ENCODE measurements at regions not wholly inside any gene's neighbourhood (a gene's known extent, or its start where the extent isn't known, plus 50 kb on each side); places are given as distances from the start of the nearest gene placed in this dataset.

GRCh38 chr13:87138866-87139265, 532.3 kb upstream of the SLITRK5 start:
- TF ChIP-seq CTCF (IDR thresholded peaks at IDR 0.05 in 4 of 5, conservative IDR thresholded peaks at IDR 0.05 in 1 of 5) (no peak), POLR2A (IDR thresholded peaks at IDR 0.05) (no peak)
- H3K36me3 ChIP-seq: no peaks in the 10 kb centered on the region
- H3K27me3 ChIP-seq: no peaks in the 10 kb centered on the region
- in situ Hi-C loops (cut with MboI; ENCODE audit: low sequenced_read_pairs in 4 of 4): no loop called here
- H3K4me1 ChIP-seq: no peaks in the 10 kb centered on the region
- no peak for DNase-seq
- ATAC-seq: no peak
- no peaks in the 10 kb centered on the region for H3K9me3 ChIP-seq
- no peak overlapping the region for H3K4me3 ChIP-seq
- intact Hi-C loops (cut with DNase I; ENCODE audit: low total_unique reads): no loop called here
- no peak overlapping the region for H3K27ac ChIP-seq

GRCh38 chr13:87147076-87147475, 524.1 kb upstream of the SLITRK5 start:
- DNase-seq: no peak
- H3K27ac ChIP-seq: no peak overlapping the region
- no peak for ATAC-seq
- no peak for TF ChIP-seq CTCF (IDR thresholded peaks at IDR 0.05 in 4 of 5, conservative IDR thresholded peaks at IDR 0.05 in 1 of 5)
- TF ChIP-seq POLR2A (IDR thresholded peaks at IDR 0.05): no peak
- no peaks in the 10 kb centered on the region for H3K4me1 ChIP-seq
- intact Hi-C loops (cut with DNase I; ENCODE audit: low total_unique reads) (no loop called here), in situ Hi-C loops (cut with MboI; ENCODE audit: low sequenced_read_pairs in 4 of 4) (no loop called here)
- H3K4me3 ChIP-seq: no peak overlapping the region
- H3K36me3 ChIP-seq: no peaks in the 10 kb centered on the region
- H3K27me3 ChIP-seq: no peaks in the 10 kb centered on the region
- H3K9me3 ChIP-seq: no peaks in the 10 kb centered on the region

DNA sequence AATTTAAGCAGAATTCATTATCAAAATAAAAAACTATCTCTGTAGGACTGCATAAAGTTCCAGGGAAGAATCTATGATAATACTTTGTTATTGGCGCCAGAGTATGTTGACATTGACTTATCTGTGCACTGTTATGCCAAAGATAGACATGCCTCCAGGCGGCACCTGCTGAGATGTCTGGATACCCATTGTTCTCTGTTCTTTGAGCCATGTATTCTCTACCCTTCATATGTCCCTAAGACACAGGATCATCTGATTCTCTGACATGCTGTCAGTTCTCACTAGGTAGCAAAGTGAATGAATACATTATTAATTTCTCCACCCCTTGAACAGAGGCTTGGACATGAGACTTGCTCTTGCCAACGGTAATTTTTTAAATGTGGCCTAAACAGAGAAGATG, 517.8 kb upstream of the SLITRK5 start:
- intact Hi-C loops (cut with DNase I; ENCODE audit: low total_unique reads) (no loop called here), in situ Hi-C loops (cut with MboI; ENCODE audit: low sequenced_read_pairs in 4 of 4) (no loop called here)
- H3K4me3 ChIP-seq: no peak overlapping the region
- no peak for TF ChIP-seq CTCF (IDR thresholded peaks at IDR 0.05 in 4 of 5, conservative IDR thresholded peaks at IDR 0.05 in 1 of 5)
- no peak for TF ChIP-seq POLR2A (IDR thresholded peaks at IDR 0.05)
- no peak overlapping the region for H3K27ac ChIP-seq
- no peaks in the 10 kb centered on the region for H3K36me3 ChIP-seq
- no peaks in the 10 kb centered on the region for H3K9me3 ChIP-seq
- no peaks in the 10 kb centered on the region for H3K27me3 ChIP-seq
- DNase-seq: no peak
- no peak for ATAC-seq
- H3K4me1 ChIP-seq: no peaks in the 10 kb centered on the region

- ATAC-seq: no peak
- DNase-seq: no peak
- in situ Hi-C loops (cut with MboI; ENCODE audit: low sequenced_read_pairs in 4 of 4): no loop called here
- Histone ChIP-seq H3K27me3 (no peaks in the 10 kb centered on the region), H3K4me3 (no peak overlapping the region), H3K27ac (no peak overlapping the region), H3K9me3 (no peaks in the 10 kb centered on the region), H3K4me1 (no peaks in the 10 kb centered on the region), H3K36me3 (no peaks in the 10 kb centered on the region)
- TF ChIP-seq POLR2A (IDR thresholded peaks at IDR 0.05) (no peak), CTCF (IDR thresholded peaks at IDR 0.05 in 4 of 5, conservative IDR thresholded peaks at IDR 0.05 in 1 of 5) (no peak)
- intact Hi-C loops (cut with DNase I; ENCODE audit: low total_unique reads): no loop called here
These were observed 504.8 kb upstream of the SLITRK5 start for GRCh38 chr13:87166348-87166747.

DNA sequence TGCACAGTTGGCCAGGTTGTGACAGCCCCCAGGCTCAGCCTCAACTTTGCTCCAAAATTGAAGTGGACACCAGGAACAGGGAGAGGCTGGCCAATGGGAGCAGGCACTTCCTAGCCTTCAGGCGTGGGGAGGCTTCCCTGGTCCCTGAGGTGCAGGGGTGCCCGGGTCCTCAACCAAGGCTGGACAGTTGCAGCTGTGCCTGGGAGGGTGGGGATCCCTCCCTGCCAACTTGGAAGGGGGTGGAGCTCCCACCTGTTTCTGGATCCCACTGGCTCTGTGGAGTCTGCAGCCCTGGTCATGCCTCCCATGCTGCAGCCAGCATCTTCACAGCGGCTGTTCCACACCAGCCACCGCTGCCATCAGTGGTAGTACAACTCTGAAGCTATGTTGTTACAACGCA, 502.8 kb upstream of the SLITRK5 start:
- intact Hi-C loops (cut with DNase I; ENCODE audit: low total_unique reads): no loop called here
- H3K36me3 ChIP-seq: no peaks in the 10 kb centered on the region
- no peaks in the 10 kb centered on the region for H3K4me1 ChIP-seq
- in situ Hi-C loops (cut with MboI; ENCODE audit: low sequenced_read_pairs in 4 of 4): no loop called here
- H3K27ac ChIP-seq: no peak overlapping the region
- DNase-seq: no peak
- H3K27me3 ChIP-seq: no peaks in the 10 kb centered on the region
- H3K4me3 ChIP-seq: no peak overlapping the region
- no peak for TF ChIP-seq POLR2A (IDR thresholded peaks at IDR 0.05)
- TF ChIP-seq CTCF (IDR thresholded peaks at IDR 0.05 in 4 of 5, conservative IDR thresholded peaks at IDR 0.05 in 1 of 5): no peak
- ATAC-seq: no peak
- H3K9me3 ChIP-seq: no peaks in the 10 kb centered on the region

Measured in gastrocnemius medialis (tissue), 4 donors.